GM21529 (cell line): ENCODE measurements at regions not wholly inside any gene's neighbourhood (a gene's known extent, or its start where the extent isn't known, plus 50 kb on each side); places are given as distances from the start of the nearest gene placed in this dataset.

Experiments
- ATAC-seq: cut with Tn5 transposase; IDR thresholded peaks from one replicate; pipeline ENCODE4 v1.9.1; 2021; ENCODE audit not compliant: unreplicated experiment

GRCh38 chr5:162323466-162323865, 255.9 kb downstream of the GABRG2 start:
- ATAC-seq: no peak

GRCh38 chr5:162324328-162324727, 256.8 kb downstream of the GABRG2 start:
- ATAC-seq: no peak

GRCh38 chr5:162325143-162325727, 257.7 kb downstream of the GABRG2 start:
- ATAC-seq: no peak

DNA sequence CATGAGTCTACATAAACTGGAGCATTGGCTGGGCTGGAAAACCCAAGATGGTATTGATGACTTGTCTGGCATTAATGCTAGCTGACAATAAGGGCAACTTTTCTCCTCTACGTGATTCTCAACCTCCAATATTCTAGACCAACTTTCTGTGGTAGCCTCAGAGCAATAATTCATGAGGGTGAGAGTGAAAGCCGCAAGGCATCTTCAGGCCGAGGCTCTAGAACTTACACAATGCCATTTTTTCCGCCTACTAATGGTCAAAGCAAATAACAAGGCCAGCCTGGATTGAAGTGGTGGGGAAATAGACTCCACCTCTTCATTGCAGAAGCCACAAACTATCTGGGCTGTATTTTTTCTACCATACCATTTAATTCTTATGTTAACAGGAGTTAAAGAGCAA, 267.4 kb downstream of the GABRG2 start:
- no peak for ATAC-seq

DNA sequence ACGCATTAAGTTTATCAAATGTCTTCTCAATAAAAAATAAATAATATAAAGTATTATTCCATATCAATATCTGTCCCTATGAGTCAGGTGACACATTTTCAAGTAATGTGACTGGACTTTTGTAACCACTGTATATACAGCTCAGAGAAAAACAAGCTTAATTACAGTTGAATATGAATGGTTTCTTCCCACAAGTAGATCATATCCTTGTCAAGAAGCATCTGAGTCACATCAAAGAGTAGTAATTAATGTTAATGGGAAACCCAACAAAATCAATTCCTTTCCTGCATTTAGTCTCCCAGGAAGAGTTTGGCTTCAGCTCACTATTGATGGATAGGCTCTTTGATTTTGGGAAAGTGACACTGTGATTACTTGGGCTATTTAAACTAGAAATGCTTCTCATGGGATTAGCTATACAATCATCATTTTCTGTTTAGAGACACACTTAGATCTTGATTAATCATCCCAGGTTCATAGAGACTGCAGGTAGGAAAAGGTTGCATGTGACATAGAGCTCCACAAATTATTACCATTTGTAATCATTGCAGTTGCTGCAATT, 292.9 kb downstream of the GABRG2 start:
- ATAC-seq: no peak

DNA sequence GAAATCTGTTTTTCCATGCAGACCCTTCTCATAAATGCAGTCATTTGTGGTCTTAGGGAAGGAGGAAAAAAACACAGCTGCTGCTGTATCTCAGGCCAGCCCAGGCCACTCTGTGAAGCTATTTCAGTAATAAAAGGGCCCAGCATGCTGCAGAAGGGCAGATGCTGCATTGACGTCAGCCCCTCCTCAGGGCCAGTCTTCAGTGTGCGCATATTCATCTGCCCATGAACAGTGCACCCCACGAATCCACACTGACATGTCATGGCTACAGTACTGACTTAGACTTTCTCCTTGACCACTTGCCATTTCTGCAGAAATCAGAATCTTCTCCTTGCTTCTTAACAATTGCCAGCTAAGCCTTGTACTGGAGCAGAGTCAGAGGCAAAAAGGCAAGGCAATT, 304.7 kb downstream of the GABRG2 start:
- ATAC-seq: no peak

DNA sequence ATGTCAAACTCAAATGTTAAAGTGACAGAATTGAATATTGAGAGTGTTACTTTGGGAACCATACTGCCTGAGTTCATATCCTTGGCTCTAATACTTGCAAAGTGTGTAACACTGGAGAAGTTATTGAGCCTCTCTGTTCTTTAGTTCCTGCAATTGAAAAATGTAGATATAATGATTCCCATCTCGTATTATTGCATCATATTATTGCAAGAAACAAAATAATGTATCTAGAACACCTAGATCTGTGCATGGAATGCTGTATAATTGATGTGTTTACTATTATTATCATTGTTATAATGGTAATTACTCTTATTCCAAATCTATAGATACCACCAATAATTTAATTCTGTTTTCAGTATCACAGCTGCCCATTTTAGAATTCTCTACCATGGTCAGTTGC, 310.3 kb downstream of the GABRG2 start:
- ATAC-seq: no peak

DNA sequence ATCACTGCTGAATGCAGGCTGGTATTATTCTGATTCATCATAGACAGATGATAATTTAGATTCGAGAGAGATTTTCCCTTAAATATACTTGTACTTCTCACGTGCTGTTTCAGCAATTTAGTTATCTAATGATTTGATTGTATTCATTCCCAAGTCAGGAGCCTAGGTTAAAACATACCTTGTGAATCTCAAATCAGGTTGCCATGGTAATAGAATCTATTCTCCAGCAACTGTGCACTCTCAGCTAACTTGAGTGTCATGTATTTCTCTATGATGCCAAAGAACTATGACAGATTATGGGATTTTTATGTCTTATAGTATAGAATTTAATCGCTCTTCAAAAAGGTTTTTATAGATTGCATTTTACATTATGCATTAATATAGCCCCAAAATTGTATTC, 315.3 kb downstream of the GABRG2 start:
- ATAC-seq: no peak

DNA sequence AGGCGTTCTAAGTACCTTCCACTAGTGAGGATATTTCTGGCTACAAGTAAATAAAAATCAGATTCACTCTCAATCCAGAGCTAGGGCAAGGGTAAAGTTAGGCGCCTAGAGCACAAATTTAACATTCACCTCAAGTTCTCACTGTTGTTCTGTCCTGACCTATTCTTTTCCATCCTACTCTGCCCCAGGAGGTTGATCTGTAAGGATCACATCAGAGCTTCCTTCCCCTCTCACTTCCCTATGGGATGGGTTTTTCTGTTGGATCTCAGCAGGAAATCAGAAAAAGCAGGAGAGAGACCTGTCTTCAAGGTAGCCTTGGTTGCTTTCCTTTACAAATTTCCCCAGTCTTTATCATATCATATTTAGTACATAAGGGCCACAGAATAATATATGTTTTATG, 316.7 kb downstream of the GABRG2 start:
- ATAC-seq: no peak

- ATAC-seq: no peak
Measured at GRCh38 chr5:162391833-162392232, 324.3 kb downstream of the GABRG2 start.

- no peak for ATAC-seq
Measured at GRCh38 chr5:162392336-162392735, 324.8 kb downstream of the GABRG2 start.

DNA sequence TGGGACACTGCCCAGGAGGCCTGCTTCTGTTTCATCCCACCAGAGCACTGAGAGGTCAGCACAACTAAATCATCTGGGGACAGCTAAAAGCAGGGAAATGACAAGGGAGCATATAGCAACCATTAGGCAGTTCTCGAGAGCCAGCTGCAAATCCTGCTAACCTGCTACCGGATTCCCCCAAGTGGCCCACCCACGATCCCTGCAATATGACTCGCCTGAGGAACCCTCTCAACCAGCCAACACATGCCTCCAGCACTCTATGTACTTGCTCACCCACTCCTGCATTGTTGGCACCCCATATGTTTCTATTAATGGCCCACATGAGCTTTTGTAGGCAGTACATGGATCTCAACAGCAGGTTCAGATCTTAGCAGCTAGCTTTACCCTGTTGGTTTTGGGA, 326.0 kb downstream of the GABRG2 start:
- no peak for ATAC-seq

DNA sequence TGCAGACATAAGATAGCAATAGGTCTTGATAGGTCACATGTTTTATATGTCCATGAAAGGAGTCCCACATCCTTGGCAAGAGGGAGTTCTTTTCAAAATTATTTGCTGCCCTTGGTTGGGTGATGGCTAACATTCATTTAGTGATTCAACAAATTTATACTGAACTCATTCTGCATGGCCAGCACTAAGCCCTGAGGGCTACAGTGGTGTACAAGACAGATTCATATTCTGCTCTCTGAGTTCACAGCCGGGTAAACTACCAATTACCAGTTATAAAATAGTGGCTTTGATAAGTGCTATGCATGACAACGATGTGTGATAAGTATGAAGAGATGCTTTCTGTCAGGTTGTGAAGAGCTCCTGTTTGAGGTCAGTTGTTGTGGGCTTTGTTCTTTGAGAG, 340.0 kb downstream of the GABRG2 start:
- ATAC-seq: no peak

GRCh38 chr5:162410365-162410764, 342.8 kb downstream of the GABRG2 start:
- ATAC-seq: no peak

GRCh38 chr5:162429142-162429541, 361.6 kb downstream of the GABRG2 start:
- ATAC-seq: no peak

DNA sequence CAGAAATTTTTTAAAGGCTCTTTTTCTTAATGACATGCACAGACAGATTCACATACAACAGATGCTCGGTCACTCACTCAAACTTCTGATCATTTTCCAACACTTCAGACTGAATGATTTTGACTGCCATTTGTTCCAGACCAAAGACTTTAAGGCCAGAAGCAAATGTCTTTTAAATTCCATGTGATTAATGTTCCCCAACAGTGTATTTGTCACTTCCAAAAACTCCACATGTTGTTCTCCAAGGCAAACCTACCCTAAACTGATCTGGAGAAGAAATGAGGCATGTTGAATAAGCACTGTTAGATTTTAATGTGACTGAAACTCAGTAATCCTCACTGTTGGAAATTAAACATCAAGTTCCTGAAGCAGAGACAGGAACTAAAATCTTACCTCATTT, 366.7 kb downstream of the GABRG2 start:
- no peak for ATAC-seq

DNA sequence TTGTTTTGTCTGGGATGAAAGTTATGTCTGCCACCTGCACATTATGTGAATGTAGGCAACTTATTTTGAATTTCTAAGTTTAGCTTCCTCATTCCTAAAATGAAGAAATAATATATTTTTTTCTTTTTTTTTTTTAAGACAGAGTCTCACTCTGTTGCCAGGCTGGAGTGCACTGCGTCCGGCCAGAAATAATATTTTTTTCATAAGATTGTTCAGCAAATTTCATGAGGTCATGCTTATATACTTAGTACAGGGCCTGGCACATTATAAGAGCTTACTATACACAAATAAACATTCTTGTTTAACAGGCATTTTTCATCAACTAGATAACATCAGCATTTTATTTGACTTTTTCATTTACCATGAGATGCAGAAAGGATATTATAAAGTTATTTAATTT, 368.5 kb downstream of the GABRG2 start:
- ATAC-seq: no peak

DNA sequence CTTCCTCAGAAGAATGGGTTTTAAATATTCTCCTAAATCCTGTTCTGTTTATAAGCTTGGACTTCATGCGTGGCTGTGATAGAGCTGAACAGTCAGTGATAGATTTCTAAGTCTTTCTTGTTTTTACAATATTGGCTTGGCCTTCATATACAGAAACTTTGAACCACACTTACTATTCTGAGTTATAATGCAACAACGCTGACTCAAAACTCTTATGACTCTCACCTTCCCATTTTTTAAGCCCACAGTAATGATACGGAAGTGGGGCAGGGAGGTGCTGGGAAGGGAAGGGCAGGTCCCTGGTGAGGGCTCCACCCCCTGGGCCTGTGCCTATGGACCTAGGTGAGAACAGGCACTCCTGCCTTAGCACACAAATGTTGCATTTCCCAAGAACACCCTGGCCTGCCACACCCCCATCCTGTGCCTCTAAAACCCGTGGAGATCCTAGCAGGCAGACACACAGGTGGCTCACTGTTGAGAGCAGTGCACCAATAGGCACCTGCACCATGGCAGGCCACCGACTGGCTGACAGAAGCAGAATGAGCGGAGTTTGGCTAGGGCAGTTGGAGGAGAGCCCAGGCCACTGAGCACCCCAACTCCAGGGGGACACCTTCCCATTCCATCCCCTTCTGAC, 376.7 kb downstream of the GABRG2 start:
- no peak for ATAC-seq

GRCh38 chr5:162456086-162456485, 388.5 kb downstream of the GABRG2 start:
- ATAC-seq: no peak

DNA sequence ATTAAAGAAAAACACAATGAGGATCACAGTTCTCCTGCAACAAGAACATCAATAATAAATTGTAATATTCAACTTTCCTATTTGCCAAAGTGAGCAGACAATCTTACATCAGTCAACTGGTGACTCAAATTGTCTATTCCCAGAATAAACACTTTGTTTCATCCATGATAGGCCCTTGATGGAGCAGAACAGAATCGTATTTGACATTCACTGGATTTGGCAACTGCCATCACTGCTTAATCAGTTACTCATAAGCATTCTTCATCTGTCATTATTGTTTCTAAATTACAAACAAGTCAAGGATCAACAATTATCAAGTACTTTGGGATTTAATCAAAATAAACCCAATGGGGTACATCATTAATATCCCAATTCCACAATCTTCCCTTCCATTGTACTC, 398.4 kb downstream of the GABRG2 start:
- no peak for ATAC-seq

GRCh38 chr5:162473041-162473714, 405.6 kb downstream of the GABRG2 start:
- no peak for ATAC-seq

- ATAC-seq: no peak
Measured at GRCh38 chr5:162474239-162474638, 406.7 kb downstream of the GABRG2 start.
